H1 (cell line): ENCODE measurements at regions not wholly inside any gene's neighbourhood (a gene's known extent, or its start where the extent isn't known, plus 50 kb on each side); places are given as distances from the start of the nearest gene placed in this dataset.

Experiments used
- CEBPB ChIP-seq: IDR thresholded peaks from 2 replicates; pipeline ENCODE4 v1.6.1; 2012; ENCODE audit warnings: low read depth, low read length
- E2F6 ChIP-seq: IDR thresholded peaks from 2 replicates; pipeline ENCODE4 v1.6.1; 2012; ENCODE audit warnings: inconsistent platforms
- EGR1 ChIP-seq: IDR thresholded peaks from 2 replicates; pipeline ENCODE4 v1.6.1; 2011; ENCODE audit warnings: low read depth, low read length, borderline replicate concordance
- PHF8 ChIP-seq: fragments of 200-600 bp; sonication (generic); conservative IDR thresholded peaks from 2 replicates; pipeline ENCODE4 v1.7.1; 2012; ENCODE audit warnings: low read depth, mild to moderate bottlenecking, inconsistent platforms, low read length, moderate library complexity
- SIRT6 ChIP-seq: IDR thresholded peaks from one replicate; pipeline ENCODE4 v1.7.1; 2012; ENCODE audit warnings: low read length, inconsistent platforms
- SP2 ChIP-seq: IDR thresholded peaks from 2 replicates; pipeline ENCODE4 v1.6.1; 2012; ENCODE audit warnings: mild to moderate bottlenecking, low read length, inconsistent platforms

GRCh38 chr5:158513490-158514318 is 586.0 kb downstream of the EBF1 start (continued):
- no peak for TF ChIP-seq SIRT6
- TF ChIP-seq CEBPB, result no peak
- TF ChIP-seq PHF8, result no peak
- TF ChIP-seq SP2, result no peak
- no peak for TF ChIP-seq E2F6
- TF ChIP-seq EGR1, result no peak
